HG03025 (cell line): ENCODE measurements at regions not wholly inside any gene's neighbourhood (a gene's known extent, or its start where the extent isn't known, plus 50 kb on each side); places are given as distances from the start of the nearest gene placed in this dataset.
"Not testable (repeated sequence)": the region's sequence is repeated elsewhere in the genome, so short reads cannot be mapped to it uniquely, and the experiment has no call there.

Source experiments
- ATAC-seq: cut with Tn5 transposase; IDR thresholded peaks from one replicate; pipeline ENCODE4 v1.9.1; 2021; ENCODE audit warnings: mild to moderate bottlenecking, moderate library complexity; ENCODE audit not compliant: unreplicated experiment, low FRiP score

DNA sequence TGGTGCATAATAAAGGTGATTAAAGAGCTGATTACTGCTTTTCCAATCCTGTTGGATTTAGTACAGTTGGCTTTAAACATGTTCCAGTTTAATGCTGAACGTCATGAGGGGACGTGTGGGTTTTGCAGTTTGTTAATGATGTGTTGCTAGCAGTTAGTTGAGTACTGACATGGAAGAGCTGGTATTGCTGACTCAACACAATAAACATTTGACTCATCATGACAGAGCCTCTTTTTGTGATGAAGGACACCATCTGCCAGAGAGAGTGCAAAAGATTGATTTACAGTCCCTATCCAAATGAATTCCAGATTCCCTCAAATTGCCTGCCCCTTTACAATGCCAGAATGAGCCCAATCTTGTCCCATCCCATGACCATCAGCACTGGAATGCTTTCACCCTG lies 346.2 kb upstream of the PRICKLE1 start:
- no peak for ATAC-seq

DNA sequence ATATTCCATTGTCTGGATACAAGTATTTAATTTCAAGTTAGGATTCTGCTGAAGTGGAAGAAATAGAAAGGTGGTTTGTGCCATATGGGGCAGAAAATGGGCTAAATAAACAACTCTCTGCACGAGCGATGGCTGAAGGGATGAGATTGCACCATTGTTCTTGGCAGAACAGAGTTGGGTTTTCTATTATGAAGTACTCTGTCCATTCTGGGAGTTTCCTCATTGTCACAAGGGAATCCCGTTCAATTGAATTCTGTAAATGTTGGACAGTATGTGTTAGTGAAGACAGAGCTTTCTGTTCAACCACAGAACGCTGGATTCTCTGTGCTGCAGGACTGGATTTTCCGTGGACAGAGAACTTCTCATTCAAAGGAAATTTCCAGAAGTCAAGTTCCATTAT lies 345.5 kb upstream of the PRICKLE1 start:
- ATAC-seq, result no peak

DNA sequence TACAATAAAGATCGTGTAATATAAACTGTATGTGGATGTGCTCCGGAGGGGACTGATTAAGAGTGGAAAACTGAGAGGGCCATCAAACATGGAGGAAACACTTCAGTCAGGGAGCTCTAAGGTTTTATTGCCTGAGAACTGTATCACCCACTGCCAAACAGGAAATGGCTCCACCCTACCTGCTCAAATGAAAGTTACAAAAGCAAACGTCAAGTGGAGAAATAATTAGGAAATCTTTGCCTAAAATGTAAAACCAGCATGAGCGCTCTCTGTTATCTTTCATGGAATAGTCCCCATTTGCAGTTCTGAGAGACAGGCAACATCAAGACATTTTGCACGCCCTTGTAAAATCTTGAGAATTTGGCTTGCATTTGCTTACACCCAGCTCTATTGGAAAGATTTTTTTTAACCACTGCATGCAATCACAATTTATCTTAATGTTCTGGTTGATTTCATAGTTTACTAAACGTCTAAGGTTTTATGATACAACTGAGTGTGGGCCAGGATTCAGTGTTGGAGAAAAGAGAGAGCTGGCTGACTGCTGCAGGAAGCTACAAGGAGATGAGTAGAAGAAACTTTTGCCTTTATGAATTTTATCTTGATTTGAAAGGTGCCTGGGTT lies 344.0 kb upstream of the PRICKLE1 start:
- ATAC-seq, result no peak

DNA sequence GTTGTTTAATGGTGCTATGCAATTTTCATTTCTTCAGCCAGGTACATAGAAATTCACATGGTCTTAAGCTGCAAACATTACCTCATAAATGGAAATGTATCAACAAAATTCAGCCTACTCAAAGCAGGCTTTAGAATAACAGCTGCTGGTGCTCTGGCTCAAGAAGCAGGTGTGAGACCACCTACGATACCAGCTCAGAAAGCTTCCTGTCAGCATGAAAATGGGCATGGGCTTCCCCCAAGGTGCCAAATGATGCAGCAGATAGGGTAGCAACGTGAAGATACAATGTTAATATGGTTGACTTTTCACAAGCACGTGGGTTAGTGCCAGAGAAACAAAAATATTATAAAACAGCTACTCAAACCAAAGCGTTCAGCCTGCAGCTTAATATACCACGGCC lies 343.4 kb upstream of the PRICKLE1 start:
- ATAC-seq, result no peak

DNA sequence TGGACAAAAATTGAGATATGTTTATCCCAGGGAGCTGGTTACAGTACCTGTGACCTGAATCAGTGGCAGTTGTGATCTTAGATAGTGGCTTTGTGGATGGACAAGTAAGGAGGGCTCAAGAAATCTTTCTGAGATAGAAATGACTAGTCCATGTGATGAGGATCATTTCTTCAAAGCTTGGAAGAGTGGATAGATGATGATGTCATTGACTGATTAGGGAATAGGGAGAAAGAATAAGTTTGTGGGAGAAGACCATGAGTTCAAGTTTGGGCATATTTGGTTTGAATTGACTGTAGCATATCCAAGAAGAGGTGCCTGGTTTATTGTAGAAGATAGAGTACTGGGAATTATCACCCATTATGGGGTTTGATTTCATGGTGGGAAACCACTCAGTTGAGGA lies 336.7 kb upstream of the PRICKLE1 start:
- ATAC-seq, result no peak

DNA sequence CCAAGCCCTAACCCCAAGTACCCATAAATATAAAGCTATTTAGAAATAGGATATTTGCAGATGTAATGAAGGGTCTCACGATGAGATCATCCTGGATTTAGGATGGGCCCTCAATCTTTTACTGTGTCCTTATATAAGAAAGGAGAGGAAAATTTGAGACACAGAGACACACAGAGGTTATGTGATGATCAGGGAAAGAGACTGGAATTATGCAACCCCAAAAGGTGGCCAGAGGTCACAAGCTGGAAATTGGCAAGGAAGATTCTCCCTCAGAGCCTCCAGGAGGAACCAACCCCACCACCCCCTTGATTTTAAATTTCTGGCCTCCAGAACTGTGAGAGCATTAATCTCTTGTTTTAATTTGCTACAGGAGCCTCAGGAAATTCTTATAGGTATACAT lies 334.9 kb upstream of the PRICKLE1 start:
- no peak for ATAC-seq

DNA sequence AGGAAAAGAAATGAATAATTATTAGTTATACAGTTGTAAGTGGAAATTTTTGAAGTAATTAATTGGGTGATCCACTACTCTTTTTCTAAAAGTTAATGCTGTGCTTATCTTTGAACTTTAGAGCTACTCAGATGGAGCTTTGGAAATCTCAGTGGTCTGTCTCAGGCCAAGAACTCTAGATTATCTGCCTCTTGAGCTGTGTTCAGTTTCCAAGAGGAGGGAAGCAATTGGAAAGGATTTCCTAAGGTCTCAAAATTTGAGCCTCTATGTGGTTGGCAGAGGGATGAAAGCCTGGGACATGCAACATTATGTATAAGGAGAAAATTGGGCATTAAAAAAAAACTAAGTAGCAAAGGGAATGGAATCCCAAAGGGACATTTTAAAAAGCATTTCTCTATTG lies 334.0 kb upstream of the PRICKLE1 start:
- ATAC-seq, result no peak

DNA sequence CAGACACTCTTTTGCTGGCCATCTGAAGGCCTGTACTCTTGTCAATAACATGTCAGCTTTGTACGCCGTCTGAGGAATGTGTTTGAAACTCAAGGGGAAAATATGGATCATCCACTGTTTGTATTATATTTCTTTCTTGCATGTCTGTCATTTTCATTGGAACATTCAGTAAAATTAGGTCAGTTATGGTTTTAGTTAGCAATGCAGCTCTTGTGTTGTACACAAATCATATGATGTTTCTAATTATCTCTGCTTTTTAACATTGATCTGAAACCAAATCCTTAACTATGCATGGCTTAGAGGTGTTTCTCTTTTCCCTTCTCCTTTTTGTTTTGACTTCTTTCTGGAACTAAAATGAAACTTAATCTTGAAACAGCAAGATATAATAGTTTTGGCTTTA lies 333.6 kb upstream of the PRICKLE1 start:
- ATAC-seq, result no peak

DNA sequence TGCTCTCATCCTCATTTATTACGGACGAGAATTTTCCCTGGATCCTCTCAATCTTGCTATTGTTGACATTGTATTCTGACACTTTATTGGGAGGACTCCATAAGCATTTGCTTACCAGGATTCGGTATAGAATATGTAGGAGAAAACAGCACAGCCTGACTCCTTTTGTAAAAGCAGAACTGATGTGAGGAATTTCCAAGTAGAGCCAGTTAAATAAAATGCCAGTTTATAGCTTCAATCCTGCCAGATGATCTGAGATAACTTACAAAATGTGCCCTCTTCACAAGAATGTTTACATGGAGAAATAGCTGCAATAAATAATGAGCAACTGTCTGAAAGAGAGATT lies 332.9 kb upstream of the PRICKLE1 start:
- ATAC-seq, result no peak

DNA sequence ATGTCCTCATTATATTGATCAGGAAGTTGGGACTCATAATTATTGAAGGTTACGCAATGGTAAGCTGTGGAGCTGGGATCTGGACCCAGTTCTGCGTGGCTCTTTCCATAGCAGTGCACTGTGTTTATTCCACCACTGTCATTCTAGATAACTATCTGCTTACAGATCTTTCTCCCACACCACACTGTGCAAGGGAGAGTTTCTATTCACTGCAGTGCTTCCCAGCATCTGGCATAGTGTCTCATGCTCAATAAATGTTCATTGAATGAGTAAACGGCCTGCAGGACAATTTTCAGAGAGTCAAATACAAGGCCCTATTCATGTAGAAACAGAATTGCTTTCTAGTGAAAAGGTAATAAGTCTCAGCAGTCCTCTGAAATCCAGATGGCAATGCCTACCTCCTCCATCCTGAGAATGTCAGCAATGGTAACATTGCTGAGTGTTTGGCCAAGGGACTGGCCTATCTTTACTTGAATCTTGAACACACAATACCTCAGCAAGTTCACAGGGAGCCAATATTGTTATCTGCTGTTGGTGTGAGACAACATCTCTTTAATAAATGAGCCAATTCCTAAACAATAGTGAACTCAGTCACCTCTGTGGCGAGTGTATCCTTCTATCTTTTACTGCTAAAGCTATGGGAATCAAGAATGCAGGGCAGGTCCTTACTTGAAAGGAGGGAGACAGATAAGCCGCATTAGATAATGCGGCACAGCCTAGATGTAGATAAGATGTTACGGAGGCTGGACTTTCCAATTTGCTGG lies 332.4 kb upstream of the PRICKLE1 start:
- ATAC-seq, result no peak

DNA sequence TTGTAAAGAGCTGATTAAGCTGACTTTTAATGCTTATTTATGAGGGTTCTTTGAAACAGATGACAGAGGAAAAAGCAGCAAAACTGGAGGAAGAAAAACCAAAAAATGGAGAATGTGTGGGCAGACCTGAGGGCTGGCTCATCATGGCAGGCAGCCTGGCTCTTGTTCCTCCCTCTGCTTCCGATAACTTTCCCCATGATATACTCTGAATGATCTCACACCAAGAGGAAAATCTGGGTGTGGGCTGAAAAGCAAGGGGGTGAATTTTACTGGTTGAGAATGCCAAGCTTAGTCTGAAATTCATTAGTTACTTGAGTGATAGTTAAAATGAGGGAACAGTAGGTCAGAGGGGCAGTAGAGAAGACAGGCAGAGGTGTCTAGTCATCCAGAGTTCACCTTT lies 330.1 kb upstream of the PRICKLE1 start:
- no peak for ATAC-seq

DNA sequence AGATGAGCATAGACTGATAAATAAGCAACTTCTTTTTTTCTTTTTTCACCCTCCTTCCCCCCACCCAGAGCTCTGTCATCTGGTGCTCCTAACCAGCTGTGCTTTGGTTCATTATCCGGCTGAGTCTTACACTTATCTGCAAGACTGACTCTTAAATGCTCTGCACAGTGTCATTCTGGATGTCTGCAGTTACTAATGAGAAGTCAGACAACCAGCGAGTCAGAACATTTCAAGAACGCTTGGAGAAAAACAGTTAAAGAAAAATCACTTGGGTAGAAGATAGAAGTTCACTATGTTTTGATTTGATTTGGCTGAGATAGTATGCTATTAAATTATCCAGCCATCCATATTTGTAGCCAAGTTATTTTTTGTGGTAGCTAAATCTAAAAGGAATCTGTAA lies 328.9 kb upstream of the PRICKLE1 start:
- ATAC-seq, result no peak

DNA sequence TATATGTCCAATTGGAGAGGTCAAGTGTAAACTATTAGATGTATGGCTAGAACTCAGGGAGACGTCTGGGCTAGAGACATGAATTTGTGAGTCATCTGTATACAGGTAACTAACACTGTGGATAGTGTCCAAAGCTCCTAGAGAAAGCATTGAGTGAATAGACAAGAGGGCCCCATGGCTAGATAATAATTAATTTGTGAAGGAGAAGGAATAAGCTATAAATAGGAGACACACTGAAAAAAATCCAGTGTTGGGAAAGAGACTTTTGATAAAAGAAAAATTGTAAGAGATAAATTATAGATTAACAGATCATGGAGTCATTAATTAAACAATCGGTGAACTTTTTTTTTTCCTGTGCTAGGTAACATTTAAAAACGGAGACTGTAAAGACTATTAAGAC lies 326.6 kb upstream of the PRICKLE1 start:
- ATAC-seq, result no peak

DNA sequence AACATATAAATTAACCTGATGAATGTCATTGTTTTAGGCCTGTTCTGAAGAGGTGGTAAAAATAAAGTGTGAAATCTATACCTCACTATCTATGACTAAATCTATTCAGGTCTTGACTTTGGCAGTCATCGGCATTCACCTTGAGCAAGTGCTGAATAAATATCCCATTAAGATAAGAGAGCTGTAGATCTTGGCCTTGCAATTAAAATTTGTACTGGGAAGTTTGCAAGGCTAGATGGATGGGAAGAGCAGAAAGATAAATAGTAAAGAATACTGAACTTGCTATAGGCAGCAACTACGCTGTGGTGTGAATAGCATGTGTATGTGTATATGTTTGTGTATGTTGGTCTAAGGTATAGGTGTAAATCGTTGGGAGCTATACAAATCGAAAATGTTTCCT lies 325.9 kb upstream of the PRICKLE1 start:
- ATAC-seq, result no peak

DNA sequence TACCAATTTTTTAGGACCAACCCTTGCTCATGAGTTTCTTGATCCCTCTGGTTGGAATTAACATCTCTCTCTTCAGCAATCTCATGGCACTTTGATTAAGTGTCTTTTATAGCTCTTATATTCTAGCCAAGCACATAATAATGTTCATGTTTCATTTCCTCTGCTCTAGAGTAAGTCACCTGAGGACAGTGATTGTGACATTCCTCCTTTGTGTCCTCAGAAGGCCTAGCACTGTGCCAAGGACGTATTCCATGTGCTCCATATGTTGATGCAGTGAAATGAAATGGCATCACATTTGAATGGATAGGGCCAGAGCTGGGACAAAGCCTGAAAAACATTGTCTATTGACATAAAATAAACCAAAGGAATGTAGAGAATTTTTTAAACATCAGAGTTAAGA lies 322.8 kb upstream of the PRICKLE1 start:
- ATAC-seq, result no peak

DNA sequence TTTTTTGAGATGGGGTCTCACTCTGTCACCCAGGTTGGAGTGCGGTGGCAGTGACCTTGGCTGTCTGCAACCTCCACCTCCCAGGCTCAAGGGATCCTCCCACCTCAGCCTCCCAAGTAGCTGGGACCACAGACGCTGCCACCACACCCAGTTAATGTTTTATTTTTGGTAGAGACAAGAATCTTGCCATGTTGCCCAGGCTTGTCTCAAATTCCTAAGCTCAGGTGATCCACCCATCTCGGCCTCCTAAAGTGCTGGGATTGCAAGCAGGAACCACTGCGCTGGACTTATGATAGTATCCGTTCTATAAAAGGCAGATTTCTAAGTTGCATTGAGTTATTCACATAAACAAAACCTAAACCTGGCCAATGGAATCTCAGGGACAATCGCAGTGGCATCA lies 321.1 kb upstream of the PRICKLE1 start:
- no peak for ATAC-seq

DNA sequence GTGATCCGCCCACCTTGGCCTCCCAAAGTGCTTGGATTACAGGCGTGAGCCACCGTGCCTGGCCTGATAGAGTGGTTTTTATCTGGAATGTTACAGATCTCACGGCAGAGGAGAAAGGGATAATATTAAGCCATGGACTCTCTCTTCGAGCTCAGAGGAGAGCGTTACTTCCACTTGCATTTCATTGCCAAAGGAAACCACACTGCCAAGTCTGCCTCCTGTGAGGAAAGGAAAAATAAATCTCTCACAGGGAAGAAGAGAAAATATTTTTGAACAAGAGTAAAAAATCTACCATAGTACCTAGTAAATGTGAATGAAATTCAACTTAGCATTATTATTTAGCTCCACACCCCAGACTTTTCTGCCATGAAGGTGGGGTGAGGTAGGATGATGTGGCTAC lies 319.2 kb upstream of the PRICKLE1 start:
- no peak for ATAC-seq

DNA sequence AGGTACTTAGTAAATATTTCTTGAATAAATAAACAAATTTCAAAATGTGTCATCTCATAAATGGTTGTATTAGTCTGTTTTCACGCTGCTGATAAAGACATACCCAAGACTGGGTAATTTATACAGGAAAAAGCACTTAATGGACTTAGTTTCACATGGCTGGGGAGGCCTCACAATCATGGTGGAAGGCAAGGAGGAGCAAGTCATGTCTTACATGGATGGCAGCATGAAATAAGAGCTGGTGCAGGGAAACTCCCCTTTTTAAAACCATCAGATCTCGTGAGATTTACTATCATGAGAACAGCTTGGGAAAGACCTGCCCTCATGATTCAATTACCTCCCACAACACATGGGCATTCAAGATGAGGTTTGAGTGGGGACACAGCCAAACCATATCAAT lies 317.3 kb upstream of the PRICKLE1 start:
- ATAC-seq, result not testable (repeated sequence)

DNA sequence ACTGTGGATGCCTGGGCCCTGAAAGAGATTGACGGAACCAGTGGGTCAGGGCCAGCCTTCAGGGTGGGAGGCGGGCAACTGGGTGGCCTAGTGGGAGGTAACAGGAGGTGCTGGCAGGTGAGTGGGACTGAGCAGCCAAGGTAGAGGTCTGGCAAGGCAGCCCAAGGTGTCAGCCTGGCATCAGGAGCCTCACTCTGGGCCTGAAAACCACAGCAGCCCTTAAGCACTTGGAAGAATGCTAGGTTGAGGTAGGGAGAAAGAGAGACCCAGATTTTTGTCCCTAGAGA lies 315.8 kb upstream of the PRICKLE1 start:
- no peak for ATAC-seq

DNA sequence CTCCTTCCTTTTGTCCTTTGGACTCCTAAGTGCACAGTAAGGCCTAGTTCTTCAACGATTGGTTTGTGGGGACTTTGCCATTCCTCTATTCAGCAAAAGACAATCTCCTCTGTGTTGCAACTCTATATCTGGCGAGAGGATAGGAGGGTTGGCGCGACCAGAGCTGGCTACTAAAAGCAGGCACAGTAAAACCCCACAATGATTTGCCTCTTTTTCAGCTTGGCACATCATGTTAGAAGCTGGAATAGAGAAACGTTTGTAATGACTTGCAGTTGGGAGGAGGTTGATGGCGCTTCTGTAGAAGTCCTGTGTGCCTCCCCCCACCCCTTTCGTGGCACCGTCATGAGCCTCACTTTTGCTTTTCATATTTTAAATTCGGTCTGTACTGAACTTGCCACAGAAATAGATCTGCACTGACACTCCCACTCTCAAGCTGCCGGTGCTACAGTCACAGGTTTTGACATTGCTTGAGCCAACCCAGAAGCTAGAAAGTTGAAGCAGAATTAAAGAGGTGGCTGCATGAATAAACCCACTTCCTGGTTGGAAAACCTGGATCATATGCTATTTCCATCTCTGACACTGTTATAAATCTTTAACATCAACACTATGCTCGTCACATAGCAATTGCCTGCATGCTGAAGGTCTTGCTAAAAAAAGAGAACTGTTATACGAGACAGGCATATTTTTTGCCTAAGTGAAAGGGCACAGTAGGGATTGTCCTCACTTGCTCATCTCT lies 315.3 kb upstream of the PRICKLE1 start:
- ATAC-seq, result no peak

DNA sequence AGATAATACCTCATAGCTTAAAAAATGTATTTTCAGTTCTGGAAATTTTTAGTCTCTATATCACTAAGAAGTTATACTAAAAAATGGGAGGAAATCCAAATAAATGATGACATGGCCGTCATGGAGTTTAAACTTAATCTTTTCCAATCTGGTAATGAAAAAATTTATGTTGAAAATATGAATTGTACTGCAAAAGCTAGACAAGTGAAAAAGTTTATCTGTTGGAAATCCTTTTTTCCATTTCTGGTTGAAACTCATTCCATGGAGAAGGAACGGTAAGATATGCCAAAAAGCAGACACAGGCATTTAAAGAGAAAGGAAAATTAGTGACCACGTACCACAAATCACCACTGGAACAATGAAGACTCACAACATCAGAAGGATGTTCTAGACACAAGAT lies 314.2 kb upstream of the PRICKLE1 start:
- ATAC-seq, result no peak

DNA sequence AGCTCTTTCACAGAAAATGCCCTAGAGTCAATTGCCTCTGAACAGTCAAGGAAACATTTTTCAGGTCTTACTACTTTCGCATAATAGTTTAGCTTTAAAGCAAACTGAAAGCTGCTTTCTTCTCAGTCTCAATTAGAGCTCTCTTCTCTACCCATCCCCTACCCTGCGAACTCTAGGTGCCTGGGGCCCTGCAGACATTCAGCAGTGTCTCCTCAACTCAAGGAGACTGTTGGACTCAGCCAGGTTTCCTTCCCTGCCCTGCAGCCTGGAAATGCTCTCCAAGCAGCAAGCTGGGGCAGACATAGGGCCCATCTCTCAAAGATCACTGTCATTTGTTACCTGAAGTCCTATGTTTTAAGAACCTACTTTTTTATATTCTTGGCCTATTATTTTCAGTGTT lies 312.5 kb upstream of the PRICKLE1 start:
- ATAC-seq, result no peak
